8988T (cell line): ENCODE measurements at regions not wholly inside any gene's neighbourhood (a gene's known extent, or its start where the extent isn't known, plus 50 kb on each side); places are given as distances from the start of the nearest gene placed in this dataset.

Experiments used
- DNase-seq: peaks from one replicate; pipeline ENCODE4 v3.0.0; 2011

- DNase-seq, result no peak
Observed at GRCh38 chr18:78402966-78403365, 576.7 kb upstream of the SALL3 start.

DNA sequence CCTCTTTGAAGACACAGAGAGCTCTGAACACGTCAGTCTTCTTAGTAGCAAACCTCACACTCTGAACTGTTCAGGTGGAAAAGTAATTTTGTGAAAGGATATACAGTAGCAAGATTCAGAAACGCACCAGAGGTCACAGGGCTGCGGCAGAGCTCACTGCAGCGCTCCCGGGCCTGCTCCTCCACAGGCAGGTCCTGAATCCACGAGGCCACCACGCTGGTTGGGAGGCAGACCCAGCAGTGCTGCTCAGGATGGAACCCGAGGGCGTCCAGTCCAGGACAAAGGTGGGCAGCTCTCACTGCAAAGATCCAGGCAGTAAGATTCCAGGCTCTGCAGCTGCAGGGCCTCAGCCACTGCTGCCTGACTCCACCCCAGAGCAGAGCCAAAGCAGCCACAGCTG, 576.2 kb upstream of the SALL3 start:
- DNase-seq, result no peak

DNA sequence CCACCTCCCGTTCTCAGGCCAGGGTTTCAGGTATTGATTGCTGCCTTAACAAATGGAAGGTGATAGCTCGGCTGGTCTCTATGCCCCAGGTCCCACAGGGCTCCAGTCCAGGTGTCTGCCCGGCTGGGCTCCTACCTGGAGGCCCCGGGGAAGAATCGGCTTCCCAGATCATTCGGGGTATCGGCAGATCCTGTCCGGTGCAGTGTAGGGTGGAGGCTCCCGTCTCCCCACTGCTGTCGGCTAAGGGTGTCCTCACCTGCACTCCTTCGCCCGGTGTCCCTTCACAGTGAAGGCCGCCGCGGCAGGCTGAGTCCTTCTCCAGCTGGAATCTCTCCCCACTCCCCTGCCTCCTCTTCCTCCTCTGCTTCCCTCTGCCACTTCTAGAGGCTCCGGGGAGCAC, 573.9 kb upstream of the SALL3 start:
- no peak for DNase-seq

DNA sequence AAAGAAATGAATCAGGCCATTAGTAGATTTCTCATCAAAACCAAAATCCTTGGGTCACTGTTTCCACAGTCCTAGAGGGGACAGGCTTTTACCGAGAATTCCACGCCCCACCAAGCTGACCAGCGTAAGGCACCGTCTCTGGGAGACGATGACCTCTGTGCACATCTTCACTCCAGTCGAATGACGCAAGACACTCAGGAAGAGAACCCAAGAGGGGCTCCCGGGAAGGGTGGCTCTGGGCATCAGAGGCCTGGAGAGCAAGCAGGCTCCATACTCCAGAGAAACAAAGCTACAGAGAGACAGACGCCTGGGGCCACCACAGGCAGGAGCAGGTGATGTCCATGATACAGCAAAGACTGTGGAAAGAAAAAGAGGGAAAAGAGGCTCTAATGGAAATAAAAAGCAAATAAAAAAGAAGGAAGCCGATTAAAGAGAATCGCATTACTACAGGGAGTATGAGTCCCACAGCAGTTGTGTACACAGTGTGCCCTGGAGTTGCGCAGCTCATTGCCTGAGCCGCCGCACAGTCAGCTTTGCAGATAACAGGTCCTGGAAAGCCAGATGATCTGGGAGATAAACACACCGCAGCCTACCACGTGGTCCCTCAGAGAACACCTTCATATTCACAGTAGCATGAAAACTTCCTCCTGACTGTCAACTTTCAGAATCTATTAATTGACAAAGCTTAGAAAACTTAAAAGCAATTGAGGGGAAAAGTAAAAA, 572.7 kb upstream of the SALL3 start:
- DNase-seq, result no peak

DNA sequence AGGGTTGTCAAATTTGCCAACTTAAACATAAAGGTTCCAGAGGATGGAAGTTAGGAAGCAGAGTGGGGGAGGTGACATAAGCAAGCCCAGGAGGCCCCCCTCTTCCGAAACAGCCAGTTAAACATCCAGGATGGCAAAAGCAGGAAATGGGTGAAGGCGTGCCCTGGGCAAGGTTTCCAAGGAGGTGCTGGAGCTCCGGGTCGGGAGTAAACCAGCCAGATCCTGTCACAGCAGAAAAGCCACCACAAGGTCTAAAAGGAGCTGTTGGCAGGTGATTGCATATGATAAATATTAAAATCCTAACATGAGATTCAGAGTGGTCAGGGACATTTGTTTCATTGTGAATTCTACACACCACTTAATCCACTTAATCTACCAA, 572.2 kb upstream of the SALL3 start:
- DNase-seq, result no peak

DNA sequence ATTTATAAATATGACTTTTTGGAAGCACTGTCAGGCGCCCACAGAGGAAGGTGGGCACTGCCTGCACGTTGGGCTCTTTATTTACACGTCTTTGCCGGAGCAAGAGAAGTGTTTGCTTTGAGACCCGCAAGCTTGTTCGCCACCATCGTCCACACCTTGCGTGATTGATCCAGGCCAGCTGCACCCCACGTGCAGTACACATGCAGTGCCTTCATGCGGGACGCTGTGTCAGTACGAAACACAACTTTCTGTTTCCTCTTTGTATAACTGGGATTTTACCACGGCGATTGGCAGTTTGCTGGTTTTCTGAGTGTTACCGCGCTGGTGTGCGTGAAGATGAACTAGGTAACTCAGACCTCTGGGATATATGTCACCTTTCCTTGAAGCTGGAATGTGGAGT, 571.0 kb upstream of the SALL3 start:
- DNase-seq, result no peak

DNA sequence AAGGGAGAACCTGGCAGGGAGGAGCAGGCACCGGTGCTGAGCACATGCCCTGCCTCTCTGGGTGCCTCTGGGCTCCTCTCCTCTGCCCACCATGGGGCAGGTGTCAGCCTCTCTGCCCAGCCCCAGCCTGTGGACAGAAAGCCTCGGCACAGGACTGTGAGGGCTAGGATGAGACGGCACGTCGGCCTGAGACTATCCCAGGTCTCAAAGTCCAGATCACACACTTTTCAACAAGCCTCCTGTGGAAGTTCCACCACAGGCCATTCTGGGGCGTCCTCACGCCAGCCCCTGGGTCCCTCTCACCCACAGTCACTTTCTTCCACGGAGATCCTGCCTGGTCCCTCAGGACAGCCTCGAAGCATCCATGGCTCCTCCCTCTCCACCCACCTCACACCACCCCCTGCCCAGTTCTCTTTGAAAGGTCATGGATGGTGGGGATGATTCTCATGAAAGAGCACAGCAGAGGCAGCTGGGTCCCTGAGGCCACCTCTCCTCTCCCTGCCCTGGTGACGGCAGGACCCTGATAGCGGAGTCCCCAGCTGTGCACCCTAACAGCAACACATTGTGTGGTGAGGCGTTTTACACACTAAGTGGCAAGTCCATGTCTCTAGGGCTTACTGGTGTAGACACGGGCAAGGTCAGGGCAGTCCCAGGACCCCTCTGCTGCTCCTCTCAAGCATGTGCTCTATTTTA, 569.4 kb upstream of the SALL3 start:
- no peak for DNase-seq

GRCh38 chr18:78411539-78411938, 568.1 kb upstream of the SALL3 start:
- no peak for DNase-seq

- DNase-seq, result no peak
Observed at GRCh38 chr18:78414302-78414701, 565.3 kb upstream of the SALL3 start.

DNA sequence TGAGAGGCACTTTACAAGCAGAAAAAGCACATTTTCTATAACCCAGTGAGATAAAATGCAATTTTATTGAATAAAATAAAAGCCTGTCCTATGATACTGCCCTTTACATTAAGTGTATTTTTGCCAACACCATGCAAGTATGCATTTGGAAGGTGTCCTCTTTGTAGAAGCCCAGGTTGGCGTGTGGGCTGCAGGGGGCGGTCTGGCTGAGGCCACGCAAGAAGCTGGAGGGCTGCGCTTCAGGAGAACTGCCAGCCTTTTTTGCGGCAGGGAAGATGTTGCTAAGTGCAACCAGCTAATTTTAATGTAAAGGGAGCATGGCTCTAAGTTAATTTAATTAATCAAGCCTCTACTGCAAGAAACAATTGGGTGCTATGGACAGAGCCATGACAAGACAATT, 562.8 kb upstream of the SALL3 start:
- no peak for DNase-seq

GRCh38 chr18:78418379-78418778, 561.2 kb upstream of the SALL3 start:
- DNase-seq, result no peak

GRCh38 chr18:78419171-78419570, 560.4 kb upstream of the SALL3 start:
- DNase-seq, result no peak

DNA sequence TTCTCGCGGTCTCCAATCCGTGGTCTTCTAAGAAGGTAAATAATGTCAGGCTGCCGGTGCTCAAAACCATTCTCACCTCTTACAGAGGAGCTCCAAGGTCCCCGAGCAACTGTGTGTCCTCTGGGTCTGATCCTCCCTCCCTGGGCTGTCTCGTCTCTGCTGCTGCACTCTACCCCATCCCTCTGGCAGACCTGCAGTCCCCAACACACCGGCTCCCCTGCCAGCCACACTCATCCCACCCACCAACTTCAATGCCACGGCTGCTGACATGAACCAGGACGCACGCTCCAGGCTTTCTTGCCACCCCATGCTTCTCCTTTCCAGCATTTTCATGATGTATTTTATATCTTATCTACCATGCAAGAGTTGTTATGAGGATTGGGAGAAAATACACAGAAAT, 559.5 kb upstream of the SALL3 start:
- DNase-seq, result no peak

DNA sequence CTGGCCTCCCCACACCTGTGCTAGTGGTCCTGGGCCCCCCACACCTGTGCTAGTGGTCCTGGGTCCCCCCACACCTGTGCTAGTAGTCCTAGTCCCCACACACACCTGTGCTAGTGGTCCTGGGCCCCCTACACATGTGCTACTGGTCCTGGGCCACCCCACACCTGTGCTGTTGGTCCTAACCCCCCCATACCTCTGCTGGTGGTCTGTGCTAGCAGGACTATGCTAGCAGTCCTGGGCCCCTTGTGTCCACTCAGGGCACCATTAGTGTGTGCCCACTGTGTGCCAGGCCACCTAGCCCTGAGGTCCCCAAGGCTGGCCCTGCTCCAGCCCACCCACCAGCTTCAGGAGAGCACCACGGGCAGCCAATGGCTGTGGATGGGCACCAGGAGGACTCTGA, 558.2 kb upstream of the SALL3 start:
- DNase-seq, result no peak

DNA sequence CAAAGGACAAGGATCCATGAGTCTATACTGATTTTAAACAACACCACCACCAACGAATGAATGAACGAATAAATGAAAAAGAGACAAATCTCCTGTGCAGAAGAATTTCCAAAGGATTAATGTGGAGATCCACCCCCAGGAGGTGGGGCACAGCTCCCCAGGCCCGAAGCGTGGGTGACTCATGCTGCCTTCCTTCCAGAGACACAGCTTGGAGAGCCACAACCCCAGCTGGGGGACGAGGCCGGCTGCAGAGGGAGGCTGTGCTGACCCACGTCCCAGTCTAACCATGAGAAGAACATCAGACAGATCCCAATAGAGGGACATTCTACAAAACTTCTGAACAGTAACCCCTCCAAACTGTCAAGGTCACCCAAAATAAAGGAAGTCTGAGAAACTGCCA, 557.3 kb upstream of the SALL3 start:
- DNase-seq, result no peak

DNA sequence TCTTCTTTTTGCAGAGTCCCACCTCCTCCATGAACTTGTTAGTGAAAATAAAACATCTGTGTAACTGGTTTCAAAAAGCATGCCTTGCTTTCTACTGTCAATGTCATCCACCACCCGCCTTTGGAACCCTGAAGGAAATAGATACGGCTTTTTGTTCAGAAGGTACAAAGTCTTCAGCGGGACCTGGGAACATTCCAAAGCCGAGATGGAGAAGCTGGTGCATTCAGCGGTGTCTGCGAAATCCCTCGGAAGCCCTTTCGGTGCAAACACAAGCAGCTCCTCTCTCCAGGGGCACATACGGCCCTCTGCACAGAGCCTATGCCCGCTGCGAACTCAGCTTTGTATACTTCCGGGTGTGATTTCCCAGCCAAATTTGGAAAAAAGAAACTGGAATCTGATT, 555.8 kb upstream of the SALL3 start:
- no peak for DNase-seq

GRCh38 chr18:78424403-78425018, 555.1 kb upstream of the SALL3 start:
- no peak for DNase-seq

- no peak for DNase-seq
Observed at GRCh38 chr18:78425019-78425412, 554.6 kb upstream of the SALL3 start.

GRCh38 chr18:78427081-78427480, 552.5 kb upstream of the SALL3 start:
- no peak for DNase-seq

GRCh38 chr18:78429127-78430108, 550.2 kb upstream of the SALL3 start:
- no peak for DNase-seq

- no peak for DNase-seq
Observed at GRCh38 chr18:78430131-78430758, 549.4 kb upstream of the SALL3 start.

DNA sequence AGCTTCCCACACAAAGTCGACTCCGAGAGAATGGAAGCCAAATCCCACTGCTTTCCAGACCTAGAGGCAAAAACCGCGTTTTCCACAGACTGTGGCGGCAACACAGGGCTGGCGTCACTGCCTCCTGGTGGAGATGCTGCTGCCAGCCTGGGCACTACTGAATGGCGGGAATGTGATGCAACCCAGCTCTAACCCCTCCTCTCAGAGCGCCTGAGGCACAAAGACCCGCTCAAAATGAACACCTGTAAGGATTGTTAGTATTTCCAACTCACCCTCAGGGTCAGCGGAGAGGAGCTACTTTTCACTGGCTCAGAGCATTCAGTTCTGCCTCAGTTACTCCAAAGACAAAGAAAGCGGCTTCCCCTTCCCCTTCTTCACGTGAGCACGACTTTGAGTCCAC, 548.0 kb upstream of the SALL3 start:
- DNase-seq, result no peak

DNA sequence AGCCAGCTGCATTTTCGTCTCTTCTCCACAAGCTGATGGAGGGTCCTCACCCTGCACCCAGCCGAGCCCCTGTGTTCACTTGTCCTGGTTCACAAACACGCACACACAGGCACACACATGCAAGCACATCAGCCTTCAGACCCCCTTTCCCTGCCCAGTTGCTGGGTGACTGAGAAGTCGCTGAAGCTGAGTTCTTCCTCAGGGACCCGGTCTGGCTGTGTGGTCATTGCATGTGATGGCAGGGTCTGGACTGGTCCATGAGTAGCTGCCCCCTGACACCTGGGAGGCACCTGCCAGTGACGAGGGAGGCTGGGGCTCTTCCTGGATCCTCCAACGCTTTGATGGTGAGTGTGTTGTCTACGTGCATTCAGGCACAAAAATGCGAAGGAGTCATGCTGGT, 546.1 kb upstream of the SALL3 start:
- DNase-seq, result no peak
